ENCODE measurements at regions not wholly inside any gene's neighbourhood (a gene's known extent, or its start where the extent isn't known, plus 50 kb on each side); places are given as distances from the start of the nearest gene placed in this dataset.

DNA sequence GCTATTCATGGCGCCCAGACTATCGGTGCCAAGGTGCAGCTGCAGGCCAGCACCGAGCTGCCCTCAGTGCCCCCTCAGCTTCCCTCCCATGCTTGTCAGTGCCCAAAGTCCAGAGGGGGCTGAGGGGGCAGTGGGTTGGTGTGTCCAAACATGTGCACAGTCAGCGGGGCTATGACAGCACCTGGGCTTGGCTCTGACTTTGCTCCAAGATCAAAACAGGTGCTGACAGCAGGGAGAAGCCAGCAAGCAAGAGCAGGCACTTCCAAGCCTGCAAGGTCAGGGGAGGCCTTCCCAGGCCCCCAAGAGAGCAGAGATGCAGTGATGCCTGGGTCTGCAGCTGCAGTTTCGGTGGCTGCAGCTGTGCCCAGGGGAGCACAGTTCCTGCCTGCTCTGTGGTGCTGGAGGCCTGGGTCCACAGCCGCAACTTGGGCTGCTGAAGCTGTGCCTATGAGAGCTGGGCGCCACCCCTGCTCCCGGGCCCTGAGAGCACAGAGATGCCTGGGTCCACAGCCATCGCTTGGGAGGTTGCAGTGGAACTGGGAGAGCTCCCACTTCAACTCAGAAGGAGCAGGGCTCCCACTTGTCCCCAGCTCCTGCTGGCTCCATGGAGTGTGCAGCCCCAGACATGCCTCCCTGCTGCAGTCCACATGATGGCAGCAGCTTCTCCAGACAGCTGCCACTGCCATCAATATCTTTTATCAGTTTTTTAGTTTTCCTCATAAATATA, 775.3 kb upstream of the POU3F3 start:
- H3K4me1 ChIP-seq (ENCODE audit: insufficient read depth, low read length) = no peaks in the 10 kb centered on the region
- H3K9me3 ChIP-seq (ENCODE audit: low read length) = peaks cover 6% of the 10 kb centered on the region
- no peaks in the 10 kb centered on the region for H3K36me3 ChIP-seq (ENCODE audit: insufficient read depth, low read length)
- H3K4me3 ChIP-seq (ENCODE audit: low read length) = no peak overlapping the region
- H3K27me3 ChIP-seq (ENCODE audit: insufficient read depth, low read length) = no peaks in the 10 kb centered on the region
- H2AFZ ChIP-seq (ENCODE audit: low read depth, low read length) = no peak overlapping the region

DNA sequence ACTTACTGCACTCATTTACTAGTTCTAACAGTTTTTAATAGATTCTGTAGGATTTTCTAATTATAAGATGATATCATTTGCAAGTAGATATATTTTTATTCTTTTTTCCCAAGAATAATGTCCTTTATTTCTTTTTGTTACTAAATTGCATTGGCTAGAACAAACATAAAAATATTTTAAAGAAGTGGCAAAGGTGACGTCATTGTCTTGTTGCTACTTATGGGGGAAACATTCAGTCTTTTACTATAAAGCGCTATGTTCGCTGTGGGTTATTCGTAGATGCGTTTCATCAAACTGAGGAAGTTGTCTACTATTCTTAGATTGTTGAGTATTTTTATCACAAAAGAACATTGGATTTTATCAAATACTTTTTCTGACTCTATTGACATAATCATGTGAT, 765.2 kb upstream of the POU3F3 start:
- Histone ChIP-seq H2AFZ (ENCODE audit: low read depth, low read length) (no peak overlapping the region), H3K4me1 (ENCODE audit: insufficient read depth, low read length) (no peaks in the 10 kb centered on the region), H3K9me3 (ENCODE audit: low read length) (no peaks in the 10 kb centered on the region), H3K27me3 (ENCODE audit: insufficient read depth, low read length) (no peaks in the 10 kb centered on the region), H3K36me3 (ENCODE audit: insufficient read depth, low read length) (no peaks in the 10 kb centered on the region), H3K4me3 (ENCODE audit: low read length) (no peak overlapping the region)

DNA sequence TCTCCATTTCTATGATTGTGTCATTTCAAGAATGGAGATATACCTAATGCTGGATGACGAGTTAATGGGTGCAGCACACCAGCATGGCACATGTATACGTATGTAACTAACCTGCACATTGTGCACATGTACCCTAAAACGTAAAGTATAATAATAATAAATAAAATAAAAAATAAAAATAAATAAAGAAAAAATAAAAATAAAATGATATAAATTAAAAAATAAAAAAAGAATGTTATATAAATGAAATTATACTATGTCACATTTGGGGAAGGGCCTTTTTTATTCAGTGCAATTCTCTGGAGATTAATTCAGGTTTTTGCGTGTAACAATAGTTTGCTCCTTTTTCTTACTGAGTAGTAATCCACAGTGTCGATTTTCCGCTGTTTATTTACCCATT, 763.5 kb upstream of the POU3F3 start:
- H3K9me3 ChIP-seq (ENCODE audit: low read length) = no peaks in the 10 kb centered on the region
- H3K4me1 ChIP-seq (ENCODE audit: insufficient read depth, low read length) = no peaks in the 10 kb centered on the region
- H3K36me3 ChIP-seq (ENCODE audit: insufficient read depth, low read length) = no peaks in the 10 kb centered on the region
- H2AFZ ChIP-seq (ENCODE audit: low read depth, low read length) = no peak overlapping the region
- H3K27me3 ChIP-seq (ENCODE audit: insufficient read depth, low read length) = no peaks in the 10 kb centered on the region
- no peak overlapping the region for H3K4me3 ChIP-seq (ENCODE audit: low read length)

DNA sequence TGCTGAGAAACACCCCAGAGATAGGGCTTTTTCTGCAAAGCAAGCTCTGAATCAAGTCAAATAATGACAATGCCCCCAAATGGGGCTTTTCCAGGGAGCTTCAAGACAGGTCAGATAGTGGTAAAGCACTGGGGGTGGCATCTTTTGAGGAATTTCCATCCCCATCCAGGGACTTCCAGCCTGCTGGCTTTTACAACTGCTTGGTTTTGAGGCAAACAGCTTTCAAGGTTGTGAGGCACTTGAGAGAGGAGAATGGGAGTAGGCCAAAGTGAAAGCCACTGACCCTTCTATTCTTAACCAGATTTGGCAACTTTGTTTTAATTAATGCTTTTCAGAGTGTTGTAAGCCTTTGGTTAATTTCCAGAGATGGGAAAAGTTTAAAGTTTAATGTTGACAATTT, 762.0 kb upstream of the POU3F3 start:
- Histone ChIP-seq H2AFZ (ENCODE audit: low read depth, low read length) (peak overlapping the region; percentile 26), H3K36me3 (ENCODE audit: insufficient read depth, low read length) (no peaks in the 10 kb centered on the region), H3K27me3 (ENCODE audit: insufficient read depth, low read length) (no peaks in the 10 kb centered on the region), H3K9me3 (ENCODE audit: low read length) (no peaks in the 10 kb centered on the region), H3K4me3 (ENCODE audit: low read length) (no peak overlapping the region), H3K4me1 (ENCODE audit: insufficient read depth, low read length) (no peaks in the 10 kb centered on the region)

- Histone ChIP-seq H3K9me3 (ENCODE audit: low read length) (no peaks in the 10 kb centered on the region), H3K4me3 (ENCODE audit: low read length) (no peak overlapping the region), H3K4me1 (ENCODE audit: insufficient read depth, low read length) (no peaks in the 10 kb centered on the region), H2AFZ (ENCODE audit: low read depth, low read length) (no peak overlapping the region), H3K27me3 (ENCODE audit: insufficient read depth, low read length) (no peaks in the 10 kb centered on the region), H3K36me3 (ENCODE audit: insufficient read depth, low read length) (no peaks in the 10 kb centered on the region)
These were observed 761.0 kb upstream of the POU3F3 start for GRCh38 chr2:104092886-104093285.

DNA sequence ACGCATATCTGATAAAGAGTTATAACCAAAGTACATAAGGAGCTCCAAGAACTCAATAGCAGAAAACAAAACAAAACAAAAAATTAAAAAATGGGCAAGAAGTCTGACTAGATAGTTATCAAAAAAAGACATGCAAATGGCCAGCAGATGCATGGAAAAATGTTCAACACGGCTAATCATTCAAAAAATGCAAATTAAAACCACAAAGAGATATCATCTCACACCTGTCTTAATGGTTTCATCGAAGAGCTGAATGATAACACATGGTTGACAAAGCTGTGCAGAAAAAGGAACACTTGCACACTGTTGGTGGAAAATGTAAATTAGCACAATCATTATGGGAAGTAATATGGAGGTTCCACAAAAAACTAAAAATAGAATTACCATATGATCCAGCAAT, 751.3 kb upstream of the POU3F3 start:
- no peak overlapping the region for H3K4me3 ChIP-seq (ENCODE audit: low read length)
- no peak overlapping the region for H2AFZ ChIP-seq (ENCODE audit: low read depth, low read length)

GRCh38 chr2:104109356-104109755, 744.6 kb upstream of the POU3F3 start:
- Histone ChIP-seq H3K36me3 (ENCODE audit: insufficient read depth, low read length) (no peaks in the 10 kb centered on the region), H3K4me3 (ENCODE audit: low read length) (no peak overlapping the region), H2AFZ (ENCODE audit: low read depth, low read length) (no peak overlapping the region), H3K4me1 (ENCODE audit: insufficient read depth, low read length) (peaks cover 6% of the 10 kb centered on the region), H3K9me3 (ENCODE audit: low read length) (no peaks in the 10 kb centered on the region), H3K27me3 (ENCODE audit: insufficient read depth, low read length) (no peaks in the 10 kb centered on the region)

More for the DNA sequence above, 751.3 kb upstream of the POU3F3 start:
- Histone ChIP-seq H3K27me3 (ENCODE audit: insufficient read depth, low read length) (no peaks in the 10 kb centered on the region), H3K36me3 (ENCODE audit: insufficient read depth, low read length) (no peaks in the 10 kb centered on the region), H3K4me1 (ENCODE audit: insufficient read depth, low read length) (peaks cover 2% of the 10 kb centered on the region), H3K9me3 (ENCODE audit: low read length) (no peaks in the 10 kb centered on the region)

DNA sequence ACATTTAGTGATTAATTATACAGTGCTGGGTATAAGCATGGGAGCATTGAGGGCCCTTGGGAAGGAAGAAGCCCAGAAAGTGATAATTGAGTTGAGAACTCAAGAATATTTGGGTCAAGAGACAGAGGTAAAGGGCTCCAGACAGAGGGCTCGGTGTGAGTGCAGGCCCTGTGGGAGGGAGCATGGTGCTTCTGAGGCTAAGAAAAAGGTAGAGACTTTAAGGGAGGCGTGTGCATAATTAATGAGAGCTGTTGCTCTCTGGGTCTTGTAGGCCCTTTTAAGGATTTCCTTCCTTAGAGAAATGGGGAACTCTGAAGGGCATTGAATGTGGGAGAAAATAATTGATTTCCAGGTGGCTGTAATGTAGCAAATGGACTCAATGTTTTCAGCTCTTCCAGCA, 735.0 kb upstream of the POU3F3 start:
- Histone ChIP-seq H3K27me3 (ENCODE audit: insufficient read depth, low read length) (no peaks in the 10 kb centered on the region), H3K36me3 (ENCODE audit: insufficient read depth, low read length) (no peaks in the 10 kb centered on the region), H2AFZ (ENCODE audit: low read depth, low read length) (no peak overlapping the region), H3K4me3 (ENCODE audit: low read length) (no peak overlapping the region), H3K4me1 (ENCODE audit: insufficient read depth, low read length) (peaks cover 17% of the 10 kb centered on the region), H3K9me3 (ENCODE audit: low read length) (no peaks in the 10 kb centered on the region)

DNA sequence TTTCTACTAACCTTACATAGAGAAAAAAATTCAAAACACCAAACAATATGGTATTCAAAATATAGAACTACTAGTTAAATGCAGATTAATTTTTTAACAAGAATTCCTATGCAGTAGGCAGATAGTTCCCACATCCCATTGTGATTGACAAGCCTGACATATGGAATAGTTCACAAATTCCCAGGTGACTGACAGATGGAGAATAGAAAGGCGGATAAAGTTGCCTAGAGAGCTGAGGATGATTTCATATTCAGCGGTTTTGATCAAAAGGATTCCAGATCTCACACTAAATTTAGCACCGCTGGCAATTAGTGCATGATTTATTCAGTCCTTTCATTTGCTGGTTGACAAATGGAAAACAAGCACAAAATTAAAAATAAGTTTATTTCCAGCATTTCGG, 733.7 kb upstream of the POU3F3 start:
- Histone ChIP-seq H3K4me3 (ENCODE audit: low read length) (no peak overlapping the region), H3K27me3 (ENCODE audit: insufficient read depth, low read length) (no peaks in the 10 kb centered on the region), H3K36me3 (ENCODE audit: insufficient read depth, low read length) (no peaks in the 10 kb centered on the region), H3K9me3 (ENCODE audit: low read length) (no peaks in the 10 kb centered on the region), H3K4me1 (ENCODE audit: insufficient read depth, low read length) (peaks cover 17% of the 10 kb centered on the region), H2AFZ (ENCODE audit: low read depth, low read length) (no peak overlapping the region)

DNA sequence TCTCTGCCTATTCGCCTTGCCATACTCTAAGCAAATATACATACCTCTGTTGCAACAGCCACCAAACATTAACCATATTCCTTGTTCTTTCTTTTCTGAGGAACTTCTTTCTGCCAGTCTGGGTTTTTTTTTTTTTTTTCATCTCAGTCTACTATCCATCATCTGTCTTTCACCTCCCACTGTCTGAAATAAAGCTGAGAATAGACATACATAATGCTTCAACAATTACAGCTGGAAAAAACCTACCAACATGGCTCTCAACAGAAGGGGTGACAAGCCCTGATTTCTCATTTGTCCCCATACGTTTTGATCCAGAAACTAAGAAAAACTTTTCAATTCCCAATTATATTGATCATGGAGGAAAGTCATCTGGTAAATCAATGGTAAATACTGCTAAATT, 728.8 kb upstream of the POU3F3 start:
- Histone ChIP-seq H3K9me3 (ENCODE audit: low read length) (no peaks in the 10 kb centered on the region), H3K4me3 (ENCODE audit: low read length) (no peak overlapping the region), H3K4me1 (ENCODE audit: insufficient read depth, low read length) (peaks cover 20% of the 10 kb centered on the region), H3K36me3 (ENCODE audit: insufficient read depth, low read length) (no peaks in the 10 kb centered on the region), H3K27me3 (ENCODE audit: insufficient read depth, low read length) (no peaks in the 10 kb centered on the region), H2AFZ (ENCODE audit: low read depth, low read length) (no peak overlapping the region)

GRCh38 chr2:104127049-104127770, 726.7 kb upstream of the POU3F3 start:
- H3K4me3 ChIP-seq (ENCODE audit: low read length) = no peak overlapping the region
- no peaks in the 10 kb centered on the region for H3K9me3 ChIP-seq (ENCODE audit: low read length)
- no peak overlapping the region for H2AFZ ChIP-seq (ENCODE audit: low read depth, low read length)
- no peaks in the 10 kb centered on the region for H3K36me3 ChIP-seq (ENCODE audit: insufficient read depth, low read length)
- H3K27me3 ChIP-seq (ENCODE audit: insufficient read depth, low read length) = no peaks in the 10 kb centered on the region
- H3K4me1 ChIP-seq (ENCODE audit: insufficient read depth, low read length) = peaks cover 7% of the 10 kb centered on the region

- no peak overlapping the region for H3K4me3 ChIP-seq (ENCODE audit: low read length)
- no peaks in the 10 kb centered on the region for H3K27me3 ChIP-seq (ENCODE audit: insufficient read depth, low read length)
- H3K4me1 ChIP-seq (ENCODE audit: insufficient read depth, low read length) = peaks cover 12% of the 10 kb centered on the region
- H3K36me3 ChIP-seq (ENCODE audit: insufficient read depth, low read length) = no peaks in the 10 kb centered on the region
- H3K9me3 ChIP-seq (ENCODE audit: low read length) = no peaks in the 10 kb centered on the region
- no peak overlapping the region for H2AFZ ChIP-seq (ENCODE audit: low read depth, low read length)
These were observed 713.6 kb upstream of the POU3F3 start for GRCh38 chr2:104140361-104140760.

GRCh38 chr2:104158191-104158590, 695.7 kb upstream of the POU3F3 start:
- Histone ChIP-seq H3K27me3 (ENCODE audit: insufficient read depth, low read length) (no peaks in the 10 kb centered on the region), H3K9me3 (ENCODE audit: low read length) (no peaks in the 10 kb centered on the region), H2AFZ (ENCODE audit: low read depth, low read length) (no peak overlapping the region), H3K4me1 (ENCODE audit: insufficient read depth, low read length) (peaks cover 13% of the 10 kb centered on the region), H3K4me3 (ENCODE audit: low read length) (no peak overlapping the region), H3K36me3 (ENCODE audit: insufficient read depth, low read length) (no peaks in the 10 kb centered on the region)

Data from neuron (in vitro differentiated cells).